ENCODE measurements at regions not wholly inside any gene's neighbourhood (a gene's known extent, or its start where the extent isn't known, plus 50 kb on each side); places are given as distances from the start of the nearest gene placed in this dataset.

GRCh38 chr3:18018491-18019160, 276.2 kb upstream of the TBC1D5 start:
- TF ChIP-seq, protein P1, sequence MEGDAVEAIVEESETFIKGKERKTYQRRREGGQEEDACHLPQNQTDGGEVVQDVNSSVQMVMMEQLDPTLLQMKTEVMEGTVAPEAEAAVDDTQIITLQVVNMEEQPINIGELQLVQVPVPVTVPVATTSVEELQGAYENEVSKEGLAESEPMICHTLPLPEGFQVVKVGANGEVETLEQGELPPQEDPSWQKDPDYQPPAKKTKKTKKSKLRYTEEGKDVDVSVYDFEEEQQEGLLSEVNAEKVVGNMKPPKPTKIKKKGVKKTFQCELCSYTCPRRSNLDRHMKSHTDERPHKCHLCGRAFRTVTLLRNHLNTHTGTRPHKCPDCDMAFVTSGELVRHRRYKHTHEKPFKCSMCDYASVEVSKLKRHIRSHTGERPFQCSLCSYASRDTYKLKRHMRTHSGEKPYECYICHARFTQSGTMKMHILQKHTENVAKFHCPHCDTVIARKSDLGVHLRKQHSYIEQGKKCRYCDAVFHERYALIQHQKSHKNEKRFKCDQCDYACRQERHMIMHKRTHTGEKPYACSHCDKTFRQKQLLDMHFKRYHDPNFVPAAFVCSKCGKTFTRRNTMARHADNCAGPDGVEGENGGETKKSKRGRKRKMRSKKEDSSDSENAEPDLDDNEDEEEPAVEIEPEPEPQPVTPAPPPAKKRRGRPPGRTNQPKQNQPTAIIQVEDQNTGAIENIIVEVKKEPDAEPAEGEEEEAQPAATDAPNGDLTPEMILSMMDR (IDR thresholded peaks at IDR 0.05) = no peak
- TF ChIP-seq POLR2AphosphoS5 (IDR thresholded peaks at IDR 0.05) (no peak), POLR2A (IDR thresholded peaks at IDR 0.05) (no peak), EP300 (IDR thresholded peaks at IDR 0.05; ENCODE audit: low read depth) (no peak)
